HepG2 (cell line): ENCODE measurements at regions not wholly inside any gene's neighbourhood (a gene's known extent, or its start where the extent isn't known, plus 50 kb on each side); places are given as distances from the start of the nearest gene placed in this dataset.

Experiments
- ATAC-seq: fragments of 200-7000 bp; cut with Tn5 transposase; 3 replicates; pipeline ENCODE4 v1.9.1; 2020; ENCODE audit warnings: mild to moderate bottlenecking, moderate library complexity
- BruUV-seq: library from RNA; stranded (reverse); fragments of 400-500 nt; replicated peaks from 2 replicates; lab custom pipeline; 2021; lab: Mats Ljungman, UMichigan
- CTCF ChIA-PET: fragments of 300-600 bp; formaldehyde crosslinking; extraction: SDS; loops from one replicate; lab custom pipeline; 2021; ENCODE audit warnings: low total read pairs, inconsistent platforms, low intra/inter-chr PET ratio; lab: Yijun Ruan, JAX
- POLR2A ChIA-PET: fragments of 350-600 bp; sonication (Branson Sonifier 250); formaldehyde crosslinking; loops from one replicate; lab custom pipeline; 2020; ENCODE audit warnings: antibody characterized with exemption, inconsistent platforms; lab: Yijun Ruan, JAX
- DNase-seq: peaks from one replicate; pipeline ENCODE4 v3.0.0-alpha.2; 2015; ENCODE audit warnings: low spot score
- FAIRE-seq: peaks from 3 replicates; lab custom pipeline; 2011; peaks lifted over from hg19 to GRCh38; lab: Jason Lieb, UNC
- H2AFZ ChIP-seq: one replicate; pipeline ENCODE4 v1.6.1; 2011; ENCODE audit warnings: low read length, inconsistent platforms
- H3K27ac ChIP-seq: fragments of 300-600 bp; 3 replicates; pipeline ENCODE4 v1.8.0; 2011; ENCODE audit warnings: mixed run types, mild to moderate bottlenecking, mixed read lengths, low read length, inconsistent platforms; ENCODE audit not compliant: insufficient read depth; ENCODE audit errors: extremely low read length
- H3K27me3 ChIP-seq, 2 experiments: fragments of 200-600 bp in 1 of 2; 2 replicates in 1 of 2; 3 replicates in 1 of 2; pipeline versions ENCODE4 v1.6.0 to v1.8.0; 2011; ENCODE audit warnings: low read length in 2 of 2, mild to moderate bottlenecking in 2 of 2, moderate library complexity in 2 of 2, inconsistent platforms in 1 of 2; ENCODE audit not compliant: insufficient read depth in 2 of 2, control insufficient read depth in 1 of 2
- H3K36me3 ChIP-seq, 2 experiments: fragments of 200-600 bp in 1 of 2; replicated peaks in 1 of 2; 2 replicates in 1 of 2; 3 replicates in 1 of 2; pipeline versions ENCODE4 v1.5.1 to v1.8.0; 2011; ENCODE audit warnings: low read length in 2 of 2, inconsistent platforms in 1 of 2; ENCODE audit not compliant: insufficient read depth in 2 of 2, control insufficient read depth in 1 of 2
- H3K4me1 ChIP-seq: 2 replicates; pipeline ENCODE4 v1.5.1; 2012; ENCODE audit warnings: low read length, inconsistent platforms; ENCODE audit not compliant: insufficient read depth
- H3K4me2 ChIP-seq: 2 replicates; pipeline ENCODE4 v1.6.0; 2011; ENCODE audit warnings: low read depth, low read length, inconsistent platforms
- H3K4me3 ChIP-seq, 3 experiments: fragments of 200-600 bp in 1 of 3; sonication (generic), shearing (Covaris generic) in 1 of 3; replicated peaks in 1 of 3; 2 replicates each; pipeline ENCODE4 v1.5.1; 2011 to 2016; ENCODE audit warnings: low read length in 3 of 3, inconsistent platforms in 2 of 3, low read depth in 2 of 3, mild to moderate bottlenecking in 2 of 3, control low read depth in 1 of 3, mixed read lengths in 1 of 3; ENCODE audit not compliant: insufficient read depth in 1 of 3
- H3K79me2 ChIP-seq: one replicate; pipeline ENCODE4 v1.6.1; 2011; ENCODE audit warnings: low read length, inconsistent platforms; ENCODE audit not compliant: insufficient read depth
- H3K9ac ChIP-seq: 2 replicates; pipeline ENCODE4 v1.6.0; 2011; ENCODE audit warnings: mild to moderate bottlenecking, low read depth, low read length, inconsistent platforms; ENCODE audit not compliant: insufficient read depth
- H3K9me3 ChIP-seq: 2 replicates; pipeline ENCODE4 v1.5.1; 2012; ENCODE audit warnings: mild to moderate bottlenecking, low read length
- H4K20me1 ChIP-seq: 2 replicates; pipeline ENCODE4 v1.6.0; 2011; ENCODE audit warnings: inconsistent platforms, mild to moderate bottlenecking, low read length, moderate library complexity; ENCODE audit not compliant: insufficient read depth
- ARID3A ChIP-seq: IDR thresholded peaks from 2 replicates; pipeline ENCODE4 v1.6.1; 2012; ENCODE audit warnings: low read depth, low read length, improper control_type of control experiment
- GPN1 ChIP-seq: sonication (generic); formaldehyde crosslinking; IDR thresholded peaks from 2 replicates; pipeline ENCODE4 v1.5.1; 2020; ENCODE audit warnings: missing genetic modification reagents, borderline replicate concordance
- RFX1 ChIP-seq: fragments of 450-650 bp; IDR thresholded peaks from 2 replicates; pipeline ENCODE4 v1.6.1; 2017
- ZNF180 ChIP-seq: sonication (generic); formaldehyde crosslinking; IDR thresholded peaks from 2 replicates; pipeline ENCODE4 v1.4.0; 2020; ENCODE audit warnings: low read depth, missing genetic modification reagents, borderline replicate concordance
- ZNF362 ChIP-seq: sonication (generic); formaldehyde crosslinking; IDR thresholded peaks from 2 replicates; pipeline ENCODE4 v1.4.0; 2020; ENCODE audit warnings: missing genetic modification reagents, mild to moderate bottlenecking, borderline replicate concordance
- ZNF431 ChIP-seq: sonication (generic); formaldehyde crosslinking; IDR thresholded peaks from 2 replicates; pipeline ENCODE4 v1.9.0; 2022; ENCODE audit warnings: missing genetic modification reagents, low read depth, mild to moderate bottlenecking, borderline replicate concordance
- ZNF576 ChIP-seq: sonication (generic); formaldehyde crosslinking; IDR thresholded peaks from 2 replicates; pipeline ENCODE4 v1.4.0; 2020; ENCODE audit warnings: mild to moderate bottlenecking, missing genetic modification reagents
- ZNF776 ChIP-seq: sonication (generic); formaldehyde crosslinking; IDR thresholded peaks from 2 replicates; pipeline ENCODE4 v1.4.0; 2020; ENCODE audit warnings: mild to moderate bottlenecking, missing genetic modification reagents
- WGBS: methylation state at CpG from one replicate; pipeline ENCODE4 v1.1.6; 2017; ENCODE audit warnings: low lambda C conversion rate; 5-methylcytosine and 5-hydroxymethylcytosine counted together
- in situ Hi-C: cut with HindIII; loops from 2 replicates; pipeline ENCODE4 v1.10.0; 2017; ENCODE audit warnings: low pct_unique_long_range_greater_than_20kb; ENCODE audit not compliant: extremely low pct_ligation_motif_present
- intact Hi-C: fragments of 100-400 bp; cut with micrococcal nuclease; formaldehyde crosslinking; loops from one replicate; pipeline ENCODE4 v1.10.0; 2022; ENCODE audit not compliant: unreplicated experiment

GRCh38 chr3:127467391-127467790 is 123.1 kb downstream of the TPRA1 start:
- POLR2A ChIA-PET, result no interaction called here

More at GRCh38 chr3:127467391-127467790, 123.1 kb downstream of the TPRA1 start:
- no peak overlapping the region for H2AFZ ChIP-seq
- no peak overlapping the region for H3K9ac ChIP-seq
- no peak for ATAC-seq
- H3K27ac ChIP-seq, result no peak overlapping the region
- H3K9me3 ChIP-seq, result no peaks in the 10 kb centered on the region
- no peaks in the 10 kb centered on the region for H3K36me3 ChIP-seq
- 52% methylated on average over 7 of the region's 12 CpGs for WGBS
- no peak overlapping the region for H3K4me2 ChIP-seq
- TF ChIP-seq ZNF362 (CRISPR knock-in tag) (no peak), ZNF576 (CRISPR knock-in tag) (no peak), ZNF180 (CRISPR knock-in tag) (no peak), ZNF776 (CRISPR knock-in tag) (no peak), ZNF431 (CRISPR knock-in tag) (no peak), RFX1 (no peak), ARID3A (no peak), GPN1 (no peak)
- no peak for FAIRE-seq
- no peaks in the 10 kb centered on the region for H3K79me2 ChIP-seq
- no TSS peak for BruUV-seq
- 0 out of 2 replicates have a peak, but pooled peaks cover under 1% of the 10 kb centered on the region for H3K4me1 ChIP-seq
- no peaks in the 10 kb centered on the region for H4K20me1 ChIP-seq
- DNase-seq, result no peak
- intact Hi-C loops (no loop called here), in situ Hi-C loops (no loop called here)
- no peak overlapping the region for H3K4me3 ChIP-seq
- CTCF ChIA-PET, result no interaction called here
- H3K27me3 ChIP-seq, result peaks cover 1 to 7% of the 10 kb centered on the region in 2 experiments; a peak in 3 of 5 replicates
